ENCODE measurements at regions not wholly inside any gene's neighbourhood (a gene's known extent, or its start where the extent isn't known, plus 50 kb on each side); places are given as distances from the start of the nearest gene placed in this dataset.
"Not testable (repeated sequence)": the region's sequence is repeated elsewhere in the genome, so short reads cannot be mapped to it uniquely, and the experiment has no call there.

DNA sequence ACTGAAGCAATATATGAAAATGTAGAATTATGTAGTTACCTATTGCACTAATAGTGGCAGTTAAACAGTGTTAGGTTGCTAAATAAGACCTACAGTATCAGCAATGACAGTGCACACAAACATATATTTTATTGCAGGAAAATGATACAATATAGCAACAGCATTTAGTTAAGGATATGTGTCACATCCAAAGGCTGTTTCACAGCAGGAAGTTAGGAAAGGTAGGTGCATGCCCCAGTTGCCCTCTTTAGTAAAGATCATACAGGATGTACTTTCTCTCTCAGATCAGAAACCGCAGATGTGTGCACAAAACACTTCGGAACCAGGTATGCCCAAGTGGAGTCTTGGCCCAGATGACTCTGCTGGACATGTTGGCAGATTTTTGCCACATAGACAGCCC lies 444.1 kb downstream of the XIRP2 start:
- Mint-ChIP-seq H3K27ac (no peak overlapping the region), H3K4me1 (no peaks in the 10 kb centered on the region), H3K9me3 (no peaks in the 10 kb centered on the region), H3K27me3 (no peaks in the 10 kb centered on the region), H3K4me3 (no peak overlapping the region), H3K36me3 (no peaks in the 10 kb centered on the region)
- ATAC-seq, result no peak

GRCh38 chr2:167331636-167332232 lies 443.5 kb downstream of the XIRP2 start:
- no peak overlapping the region for H3K27ac Mint-ChIP-seq
- no peaks in the 10 kb centered on the region for H3K27me3 Mint-ChIP-seq
- no peak overlapping the region for H3K4me3 Mint-ChIP-seq
- H3K9me3 Mint-ChIP-seq, result no peaks in the 10 kb centered on the region
- no peaks in the 10 kb centered on the region for H3K36me3 Mint-ChIP-seq
- H3K4me1 Mint-ChIP-seq, result no peaks in the 10 kb centered on the region
- ATAC-seq, result no peak

- H3K9me3 Mint-ChIP-seq, H3K27ac Mint-ChIP-seq, ATAC-seq, H3K4me1 Mint-ChIP-seq, H3K27me3 Mint-ChIP-seq, H3K36me3 Mint-ChIP-seq, H3K4me3 Mint-ChIP-seq: not testable (repeated sequence)
Observed at GRCh38 chr2:167328808-167329207, 440.5 kb downstream of the XIRP2 start.

DNA sequence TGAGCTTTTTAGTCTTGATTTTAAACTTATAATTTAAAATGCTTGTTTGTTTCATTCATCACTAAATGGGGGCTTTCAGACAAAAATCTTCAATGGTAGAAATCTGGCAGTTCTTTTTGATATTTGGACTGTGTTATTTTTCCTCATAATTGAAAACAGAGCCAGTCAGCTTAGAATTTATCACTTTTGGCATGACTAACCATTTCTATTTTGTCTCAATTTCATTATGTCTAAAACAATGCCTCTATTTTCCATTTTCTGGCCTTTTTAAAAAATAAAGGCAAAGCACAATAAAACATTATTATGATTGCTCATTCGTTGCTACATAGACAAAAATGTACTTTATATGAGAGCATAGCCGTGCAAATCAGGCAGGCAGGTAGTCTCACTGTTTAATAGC lies 434.5 kb downstream of the XIRP2 start:
- H3K36me3 Mint-ChIP-seq, result no peaks in the 10 kb centered on the region
- no peak overlapping the region for H3K27ac Mint-ChIP-seq
- no peaks in the 10 kb centered on the region for H3K4me1 Mint-ChIP-seq
- H3K27me3 Mint-ChIP-seq, result no peaks in the 10 kb centered on the region
- no peaks in the 10 kb centered on the region for H3K9me3 Mint-ChIP-seq
- no peak for ATAC-seq
- H3K4me3 Mint-ChIP-seq, result no peak overlapping the region

GRCh38 chr2:167318581-167318980 lies 430.3 kb downstream of the XIRP2 start:
- H3K27ac Mint-ChIP-seq, result no peak overlapping the region
- no peak for ATAC-seq
- no peaks in the 10 kb centered on the region for H3K36me3 Mint-ChIP-seq
- no peak overlapping the region for H3K4me3 Mint-ChIP-seq
- H3K9me3 Mint-ChIP-seq, result no peaks in the 10 kb centered on the region
- no peaks in the 10 kb centered on the region for H3K4me1 Mint-ChIP-seq
- no peaks in the 10 kb centered on the region for H3K27me3 Mint-ChIP-seq

DNA sequence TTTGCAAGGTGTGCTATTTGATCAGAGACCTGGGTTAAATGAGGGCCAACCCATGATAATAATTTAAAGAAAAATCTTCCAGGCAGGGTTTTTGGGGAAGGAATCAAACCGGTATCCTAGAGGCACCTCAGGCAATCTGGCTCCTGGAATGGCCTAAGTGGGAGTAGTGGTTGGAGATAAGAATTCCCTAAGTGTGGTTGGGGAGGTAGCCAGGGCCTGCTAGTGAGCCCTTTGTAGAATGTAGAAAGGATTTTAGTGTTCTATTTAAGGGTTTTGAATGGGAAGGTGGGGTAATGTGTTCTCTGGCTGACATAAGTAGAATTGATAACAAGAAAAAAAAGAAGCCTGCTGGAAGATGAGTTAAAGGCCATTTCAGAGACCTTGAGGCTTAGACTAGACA lies 422.2 kb downstream of the XIRP2 start:
- H3K9me3 Mint-ChIP-seq, result peaks cover 3% of the 10 kb centered on the region
- no peak overlapping the region for H3K27ac Mint-ChIP-seq
- H3K4me1 Mint-ChIP-seq, result no peaks in the 10 kb centered on the region
- no peaks in the 10 kb centered on the region for H3K27me3 Mint-ChIP-seq
- no peaks in the 10 kb centered on the region for H3K36me3 Mint-ChIP-seq
- ATAC-seq, result no peak
- no peak overlapping the region for H3K4me3 Mint-ChIP-seq
